ENCODE measurements at regions not wholly inside any gene's neighbourhood (a gene's known extent, or its start where the extent isn't known, plus 50 kb on each side); places are given as distances from the start of the nearest gene placed in this dataset.

DNA sequence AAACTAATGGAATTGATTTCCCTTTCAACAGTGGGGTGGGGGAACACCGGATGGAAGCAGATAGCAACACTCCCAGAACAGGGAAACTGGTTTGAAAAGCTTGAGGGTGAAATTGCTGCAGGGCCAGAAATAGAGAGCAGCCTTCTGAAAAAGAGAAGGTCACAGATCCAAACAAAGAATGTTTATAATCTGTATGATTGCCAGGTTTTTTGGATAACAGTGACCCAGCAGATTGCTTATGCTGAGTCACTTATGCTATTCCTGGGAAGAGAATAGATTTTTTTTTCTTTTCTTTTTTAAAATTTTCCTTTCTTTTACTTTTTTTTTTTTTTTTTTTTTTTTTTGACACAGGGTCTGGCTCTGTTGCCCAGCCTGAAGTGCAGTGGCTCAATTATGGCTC lies 641.3 kb downstream of the KCNJ2 start:
- TF ChIP-seq, protein P1, sequence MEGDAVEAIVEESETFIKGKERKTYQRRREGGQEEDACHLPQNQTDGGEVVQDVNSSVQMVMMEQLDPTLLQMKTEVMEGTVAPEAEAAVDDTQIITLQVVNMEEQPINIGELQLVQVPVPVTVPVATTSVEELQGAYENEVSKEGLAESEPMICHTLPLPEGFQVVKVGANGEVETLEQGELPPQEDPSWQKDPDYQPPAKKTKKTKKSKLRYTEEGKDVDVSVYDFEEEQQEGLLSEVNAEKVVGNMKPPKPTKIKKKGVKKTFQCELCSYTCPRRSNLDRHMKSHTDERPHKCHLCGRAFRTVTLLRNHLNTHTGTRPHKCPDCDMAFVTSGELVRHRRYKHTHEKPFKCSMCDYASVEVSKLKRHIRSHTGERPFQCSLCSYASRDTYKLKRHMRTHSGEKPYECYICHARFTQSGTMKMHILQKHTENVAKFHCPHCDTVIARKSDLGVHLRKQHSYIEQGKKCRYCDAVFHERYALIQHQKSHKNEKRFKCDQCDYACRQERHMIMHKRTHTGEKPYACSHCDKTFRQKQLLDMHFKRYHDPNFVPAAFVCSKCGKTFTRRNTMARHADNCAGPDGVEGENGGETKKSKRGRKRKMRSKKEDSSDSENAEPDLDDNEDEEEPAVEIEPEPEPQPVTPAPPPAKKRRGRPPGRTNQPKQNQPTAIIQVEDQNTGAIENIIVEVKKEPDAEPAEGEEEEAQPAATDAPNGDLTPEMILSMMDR (conservative IDR thresholded peaks at IDR 0.05; ENCODE audit: low read depth, low read length): no peak
- peak; percentile 50 for DNase-seq (ENCODE audit: low read depth)
- no peak overlapping the region for H3K4me3 ChIP-seq (ENCODE audit: low read depth, low read length)

DNA sequence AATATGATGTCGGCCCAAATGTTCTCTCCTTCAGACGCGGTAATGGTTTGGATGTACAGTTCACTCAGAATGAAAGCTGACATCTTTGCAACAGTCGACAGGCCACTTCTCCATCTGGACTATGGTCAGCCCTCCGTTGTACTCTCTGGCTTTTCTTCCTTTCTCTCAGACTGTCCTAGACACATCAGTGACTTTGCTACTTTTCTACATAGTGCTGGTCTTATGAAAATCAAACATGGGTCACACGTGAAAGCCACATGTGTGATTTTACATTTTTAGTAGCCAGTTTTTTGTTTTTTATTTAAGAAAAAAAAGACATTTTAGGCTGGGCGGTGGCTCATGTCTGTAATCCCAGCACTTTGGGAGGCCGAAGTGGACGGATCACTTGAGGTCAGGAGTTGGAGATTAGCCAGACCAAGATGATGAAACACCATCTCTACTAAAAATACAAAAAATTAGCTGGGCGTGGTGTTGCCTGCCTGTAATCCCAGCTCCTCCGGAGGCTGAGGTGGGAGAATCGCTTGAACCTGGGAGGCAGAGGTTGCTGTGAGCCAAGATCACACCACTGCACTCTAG lies 644.1 kb downstream of the KCNJ2 start:
- no peak overlapping the region for H3K4me3 ChIP-seq (ENCODE audit: low read depth, low read length)
- TF ChIP-seq, protein P1 (conservative IDR thresholded peaks at IDR 0.05; ENCODE audit: low read depth, low read length): no peak
- peak; percentile 42 for DNase-seq (ENCODE audit: low read depth)

DNA sequence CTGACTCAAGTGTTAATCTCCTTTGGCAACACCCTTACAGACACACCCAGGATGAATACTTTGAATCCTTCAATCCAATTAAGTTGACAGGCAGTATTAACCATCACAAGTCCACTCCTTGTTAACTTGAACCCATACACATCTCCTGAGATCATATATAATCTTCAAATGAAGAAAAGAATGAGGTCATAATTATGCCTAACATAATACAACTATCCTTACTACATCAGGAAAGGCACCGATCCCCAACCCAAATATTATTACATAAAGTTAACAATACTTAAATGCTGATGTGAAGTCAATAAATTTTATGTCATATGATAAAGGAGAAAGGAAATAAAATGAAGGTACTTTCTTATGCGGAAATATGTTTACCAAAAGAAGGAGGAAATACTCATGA lies 649.9 kb downstream of the KCNJ2 start:
- TF ChIP-seq, protein P1 (conservative IDR thresholded peaks at IDR 0.05; ENCODE audit: low read depth, low read length): no peak

DNA sequence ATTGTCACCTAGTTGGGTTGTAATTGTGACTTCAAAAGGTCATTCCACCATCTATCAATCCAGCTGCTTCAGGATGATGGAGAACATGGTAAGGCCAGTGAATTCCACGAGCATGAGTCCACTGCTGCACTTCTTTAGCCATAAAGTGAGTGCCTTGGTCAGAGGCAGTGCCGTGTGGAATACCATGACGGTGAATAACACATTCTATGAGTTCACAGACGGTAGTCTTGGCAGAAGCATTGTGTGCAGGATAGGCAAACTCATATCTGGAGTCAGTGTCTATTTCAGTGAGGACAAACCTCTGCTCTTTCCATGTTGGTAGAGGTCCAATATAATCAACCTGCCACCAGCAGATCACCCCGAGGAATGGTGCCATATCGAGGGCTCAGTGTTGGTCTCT lies 650.9 kb downstream of the KCNJ2 start:
- DNase-seq (ENCODE audit: low read depth): no peak
- H3K4me3 ChIP-seq (ENCODE audit: low read depth, low read length): no peak overlapping the region
- TF ChIP-seq, protein P1 (conservative IDR thresholded peaks at IDR 0.05; ENCODE audit: low read depth, low read length): no peak

More for the DNA sequence above, 649.9 kb downstream of the KCNJ2 start:
- no peak for DNase-seq (ENCODE audit: low read depth)
- no peak overlapping the region for H3K4me3 ChIP-seq (ENCODE audit: low read depth, low read length)

DNA sequence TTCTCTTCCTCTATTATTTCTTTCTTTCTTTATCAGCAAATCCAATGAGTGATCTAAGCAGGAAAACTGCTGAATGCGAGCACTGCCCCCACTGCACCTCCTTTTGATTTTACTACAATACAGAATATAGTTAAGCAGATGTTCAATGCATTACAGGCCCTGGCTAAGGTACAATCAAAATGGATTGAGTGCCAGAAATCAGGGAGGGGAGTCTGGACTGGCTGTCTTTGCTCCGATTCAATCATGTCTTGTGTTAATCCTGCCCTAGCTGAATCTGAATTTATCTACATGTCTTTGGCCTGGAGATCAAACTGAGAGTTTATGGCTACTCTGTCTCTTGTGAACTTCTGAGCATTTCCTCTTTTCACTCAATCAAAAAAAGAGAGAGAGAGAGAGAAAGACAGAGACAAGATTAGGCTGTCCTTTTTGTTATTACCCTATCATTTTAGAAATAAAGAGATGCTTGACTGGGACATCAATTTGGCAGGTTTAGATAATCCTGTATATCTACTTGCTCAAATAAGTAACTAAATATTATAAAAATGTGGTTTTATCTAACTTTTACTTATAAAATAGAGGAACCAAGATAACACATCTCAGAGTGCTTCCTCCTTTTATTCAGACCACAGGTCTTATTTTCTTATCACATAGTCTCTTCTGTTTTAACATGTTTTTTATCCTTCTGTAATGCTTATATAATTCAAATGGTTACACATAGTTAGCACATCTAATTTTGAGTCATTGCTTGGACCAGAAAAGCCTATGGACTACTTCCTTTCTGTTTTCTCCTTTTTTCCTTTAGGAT lies 656.2 kb downstream of the KCNJ2 start:
- TF ChIP-seq, protein P1 (conservative IDR thresholded peaks at IDR 0.05; ENCODE audit: low read depth, low read length): no peak
- H3K4me3 ChIP-seq (ENCODE audit: low read depth, low read length): no peak overlapping the region
- DNase-seq (ENCODE audit: low read depth): no peak

DNA sequence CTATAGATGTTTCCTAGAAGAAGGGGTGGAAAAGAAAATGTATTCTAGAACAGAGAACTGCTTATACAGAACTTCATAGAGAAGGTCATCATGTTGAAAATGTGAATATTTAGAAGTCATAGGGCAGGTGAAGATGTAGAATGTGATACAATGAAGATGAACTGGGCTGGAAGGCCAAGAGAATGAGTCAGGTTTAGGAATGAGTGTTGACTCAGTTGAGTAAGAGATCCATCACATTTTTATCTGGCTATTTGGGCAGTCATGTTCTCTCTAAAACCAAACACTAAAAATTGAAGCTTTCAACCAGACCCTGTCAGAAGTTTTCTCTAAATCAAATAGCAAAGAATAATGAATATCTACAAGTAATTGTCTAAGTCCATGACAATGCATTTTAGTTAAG lies 660.5 kb downstream of the KCNJ2 start:
- TF ChIP-seq, protein P1 (conservative IDR thresholded peaks at IDR 0.05; ENCODE audit: low read depth, low read length): no peak
- H3K4me3 ChIP-seq (ENCODE audit: low read depth, low read length): no peak overlapping the region
- peak; percentile 23 for DNase-seq (ENCODE audit: low read depth)

DNA sequence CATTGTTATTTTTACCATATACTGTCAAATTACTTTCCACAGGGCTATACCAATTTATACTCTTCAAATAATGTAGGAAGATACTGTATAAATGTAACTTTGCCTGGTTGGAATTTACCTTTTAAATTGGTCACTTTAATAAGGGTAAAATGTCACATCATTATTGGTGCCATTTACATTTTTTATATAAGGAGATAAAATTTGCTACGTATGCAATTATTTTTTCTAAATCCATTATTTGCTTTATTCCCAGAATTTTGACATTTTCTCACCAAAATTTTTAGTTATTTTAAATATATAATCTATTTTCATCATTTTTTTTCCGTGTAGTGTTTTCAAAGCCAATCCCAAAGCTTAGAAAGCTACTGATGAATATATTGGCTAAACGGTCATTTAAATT lies 664.7 kb downstream of the KCNJ2 start:
- no peak for DNase-seq (ENCODE audit: low read depth)
- no peak overlapping the region for H3K4me3 ChIP-seq (ENCODE audit: low read depth, low read length)
- TF ChIP-seq, protein P1 (conservative IDR thresholded peaks at IDR 0.05; ENCODE audit: low read depth, low read length): no peak
